ENCODE measurements at regions not wholly inside any gene's neighbourhood (a gene's known extent, or its start where the extent isn't known, plus 50 kb on each side); places are given as distances from the start of the nearest gene placed in this dataset.

DNA sequence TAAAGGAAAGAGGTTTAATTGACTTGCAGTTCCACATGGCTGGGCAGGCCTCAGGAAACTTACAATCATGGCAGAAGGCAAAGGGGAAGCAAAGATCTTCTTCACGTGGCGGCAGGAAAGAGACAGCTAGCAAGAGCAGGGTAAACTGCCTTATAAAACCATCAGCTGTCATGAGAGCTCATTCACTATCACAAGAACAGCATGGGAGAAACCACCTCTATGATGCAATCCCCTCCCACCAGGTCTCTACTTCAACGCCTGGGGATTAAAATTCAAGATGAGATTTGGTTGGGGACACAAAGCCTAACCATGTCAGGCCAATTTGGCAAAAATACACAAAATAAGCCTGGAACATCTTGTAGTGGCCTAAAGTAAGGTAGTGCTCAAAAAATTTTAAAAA lies 152.6 kb downstream of the COL6A3 start:
- ATAC-seq (no peak), DNase-seq (ENCODE audit: low spot score in 2 of 2) (no peak)
- H3K36me3 Mint-ChIP-seq, result no peaks in the 10 kb centered on the region
- H3K27ac Mint-ChIP-seq, result no peak overlapping the region
- H3K9me3 Mint-ChIP-seq, result no peaks in the 10 kb centered on the region

DNA sequence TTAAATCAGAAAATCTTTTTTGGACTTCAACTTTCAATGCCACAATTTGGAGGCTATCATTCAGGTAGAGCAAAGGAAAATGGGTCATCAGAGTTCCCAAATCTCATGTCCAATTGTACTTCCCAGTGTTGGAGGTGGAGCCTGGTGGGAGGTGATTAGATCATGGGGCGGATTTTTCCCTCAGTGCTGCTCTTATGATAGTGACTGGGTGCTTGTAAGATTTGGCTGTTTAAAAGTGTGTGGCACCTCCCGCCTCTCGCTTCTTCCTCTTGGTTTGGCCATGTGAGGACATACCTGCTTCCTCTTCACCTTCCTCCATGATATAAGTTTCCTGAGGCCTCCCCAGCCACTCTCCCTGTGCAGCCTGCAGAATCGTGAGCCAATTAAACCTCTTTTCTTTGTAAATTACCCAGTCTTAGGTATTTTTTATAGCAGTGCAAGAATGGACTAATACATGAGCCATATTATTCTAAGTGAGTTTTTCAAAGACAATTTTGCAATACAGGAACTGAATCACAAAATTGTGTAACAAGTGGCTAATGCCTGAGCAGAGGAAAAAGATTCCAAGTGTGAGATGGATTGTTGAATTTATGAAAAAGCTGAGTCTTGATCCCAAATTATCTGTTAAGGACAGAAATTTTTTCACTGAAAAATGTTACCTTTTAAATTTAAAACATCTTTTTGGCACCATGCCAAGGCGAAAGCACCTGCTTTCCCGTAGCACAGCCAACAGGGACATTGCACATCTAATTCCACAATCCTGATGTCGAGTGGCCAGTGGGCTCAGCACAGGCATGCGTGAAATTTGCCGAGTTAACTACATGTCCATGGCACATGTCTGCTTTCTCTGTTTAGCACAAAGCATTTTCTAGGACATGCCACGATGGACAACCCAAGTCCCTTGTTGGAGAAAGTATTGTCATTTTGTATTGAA lies 150.9 kb downstream of the COL6A3 start:
- H3K9me3 Mint-ChIP-seq, result no peaks in the 10 kb centered on the region
- H3K27ac Mint-ChIP-seq, result no peak overlapping the region
- no peaks in the 10 kb centered on the region for H3K36me3 Mint-ChIP-seq
- DNase-seq (ENCODE audit: low spot score in 2 of 2) (no peak), ATAC-seq (no peak)

DNA sequence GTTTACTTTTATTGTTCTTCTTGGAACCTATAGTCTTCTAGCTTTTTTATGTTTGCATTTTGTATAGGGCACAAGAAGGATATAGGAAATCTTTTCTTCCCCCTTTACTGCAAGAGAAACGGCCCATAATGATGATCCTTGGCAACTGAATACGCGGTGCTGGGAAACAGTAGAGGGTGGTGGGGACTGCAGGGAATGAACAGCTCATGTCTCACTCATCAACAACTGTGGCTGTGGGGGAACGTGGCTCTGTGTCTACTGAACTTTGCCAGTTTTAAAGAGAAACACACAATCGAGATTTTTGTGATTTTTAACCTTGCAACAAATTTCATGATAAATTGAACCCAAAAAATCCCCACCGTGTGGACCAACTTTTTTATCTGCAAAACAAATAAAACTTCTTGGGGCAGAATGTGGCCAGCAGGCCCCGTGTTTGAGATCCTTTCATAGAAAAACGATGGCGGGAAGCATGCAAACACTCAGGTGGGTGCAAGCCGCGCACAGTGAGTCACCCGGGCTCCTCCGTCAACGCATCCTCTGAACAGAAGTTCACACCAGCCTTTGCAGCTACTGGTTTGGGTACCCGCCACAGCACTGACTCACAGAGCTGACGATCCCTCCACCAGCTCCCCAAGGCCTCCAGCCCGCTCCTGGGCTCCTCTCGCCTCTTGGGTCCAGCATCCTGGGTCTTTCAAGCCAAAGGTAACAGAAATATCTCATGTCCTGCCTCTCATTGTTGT lies 149.3 kb downstream of the COL6A3 start:
- no peaks in the 10 kb centered on the region for H3K9me3 Mint-ChIP-seq
- H3K27ac Mint-ChIP-seq, result no peak overlapping the region
- ATAC-seq, result no peak
- no peak for DNase-seq (ENCODE audit: low spot score in 2 of 2)
- H3K36me3 Mint-ChIP-seq, result no peaks in the 10 kb centered on the region

DNA sequence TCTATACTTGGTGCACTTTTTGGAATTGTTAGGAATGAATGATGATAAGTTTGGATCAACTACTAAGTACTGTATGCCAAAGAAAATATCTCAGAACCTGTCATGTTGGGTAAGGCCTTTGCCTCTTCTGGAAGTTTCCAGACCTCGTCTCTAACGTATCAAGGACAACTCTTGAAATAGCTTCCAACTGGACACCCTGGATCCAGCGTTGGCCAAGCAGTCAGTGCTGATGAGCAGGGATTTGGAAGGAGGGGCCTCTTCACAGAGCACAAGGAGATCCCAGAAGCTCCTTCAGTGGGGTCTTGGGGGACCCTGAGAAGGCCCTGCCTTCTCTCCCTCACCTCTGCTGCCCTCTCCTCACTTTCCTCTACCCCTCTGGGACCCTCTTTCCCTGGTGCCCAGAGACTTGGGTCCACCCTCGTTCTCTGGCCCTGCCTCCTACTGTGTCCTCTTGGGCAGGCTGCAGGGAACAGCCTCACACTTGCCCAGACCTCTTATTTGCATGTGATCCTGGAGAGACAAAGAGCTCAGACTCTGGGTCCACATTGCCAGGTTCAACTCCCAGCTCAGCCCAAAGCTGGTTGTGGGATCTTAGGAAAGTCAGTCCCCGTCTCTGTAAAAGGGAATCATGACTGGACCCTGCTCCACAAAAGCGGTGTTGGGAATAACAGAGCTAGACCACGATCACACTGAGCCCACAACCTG lies 145.8 kb downstream of the COL6A3 start:
- H3K9me3 Mint-ChIP-seq, result no peaks in the 10 kb centered on the region
- DNase-seq (ENCODE audit: low spot score in 2 of 2), result no peak
- no peaks in the 10 kb centered on the region for H3K36me3 Mint-ChIP-seq
- H3K27ac Mint-ChIP-seq, result no peak overlapping the region
- no peak for ATAC-seq

DNA sequence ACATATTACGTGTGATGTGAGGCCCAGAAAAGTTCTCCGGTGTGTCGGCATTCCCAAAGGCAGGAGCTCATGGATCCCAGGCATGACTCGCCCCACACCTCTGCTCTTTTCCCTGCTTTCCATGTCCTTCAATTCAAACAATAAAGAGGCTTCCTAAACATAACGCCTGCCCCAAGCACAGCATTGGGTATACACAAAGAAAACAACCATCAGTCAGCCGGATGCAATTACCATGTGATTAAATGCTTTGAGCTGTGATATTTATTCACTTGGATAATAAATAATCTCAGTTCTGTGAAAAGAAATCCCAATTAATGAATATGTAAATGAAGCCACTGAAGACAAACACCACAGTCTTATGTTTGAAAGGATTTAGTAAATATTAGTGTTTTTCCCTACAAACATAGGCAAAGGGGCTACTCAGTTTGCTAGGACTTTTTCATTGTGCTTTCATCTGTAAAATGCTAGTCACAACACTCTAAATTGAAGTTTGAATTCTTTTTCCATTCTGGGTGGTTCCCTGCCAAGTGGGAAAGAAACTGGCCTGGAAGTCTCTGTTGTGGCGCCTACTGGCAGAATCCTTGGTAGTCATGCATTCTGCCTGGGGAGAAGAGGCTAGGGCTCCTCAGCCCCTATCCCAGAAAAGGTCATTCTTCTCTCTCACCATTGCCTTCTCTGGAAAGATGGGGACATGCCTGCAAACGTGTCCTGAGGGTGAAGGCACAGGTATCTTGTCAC lies 144.7 kb downstream of the COL6A3 start:
- Mint-ChIP-seq H3K9me3 (no peaks in the 10 kb centered on the region), H3K27ac (no peak overlapping the region), H3K36me3 (no peaks in the 10 kb centered on the region)
- no peak for ATAC-seq
- DNase-seq (ENCODE audit: low spot score in 2 of 2), result no peak

DNA sequence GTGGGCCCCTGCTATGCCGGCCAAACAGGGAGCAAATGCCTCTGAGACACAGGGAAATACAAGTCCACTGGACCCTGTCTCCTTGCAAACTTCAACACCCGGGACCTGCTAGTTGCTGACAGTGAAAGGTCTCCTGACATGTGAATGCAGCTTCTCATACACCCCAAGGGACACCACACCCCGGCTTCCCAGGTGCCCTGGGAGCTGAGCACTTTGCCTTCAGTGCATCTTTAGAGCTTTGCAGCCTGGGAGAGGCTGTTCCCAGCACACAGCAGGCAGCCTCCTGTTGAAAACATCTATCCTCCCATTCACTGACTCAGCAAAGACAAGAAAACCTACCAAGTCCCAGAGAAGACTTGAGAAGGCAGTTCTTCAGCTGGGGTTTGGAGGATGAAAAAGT lies 143.4 kb downstream of the COL6A3 start:
- H3K9me3 Mint-ChIP-seq, result no peaks in the 10 kb centered on the region
- ATAC-seq (no peak), DNase-seq (ENCODE audit: low spot score in 2 of 2) (no peak)
- H3K36me3 Mint-ChIP-seq, result no peaks in the 10 kb centered on the region
- H3K27ac Mint-ChIP-seq, result no peak overlapping the region

DNA sequence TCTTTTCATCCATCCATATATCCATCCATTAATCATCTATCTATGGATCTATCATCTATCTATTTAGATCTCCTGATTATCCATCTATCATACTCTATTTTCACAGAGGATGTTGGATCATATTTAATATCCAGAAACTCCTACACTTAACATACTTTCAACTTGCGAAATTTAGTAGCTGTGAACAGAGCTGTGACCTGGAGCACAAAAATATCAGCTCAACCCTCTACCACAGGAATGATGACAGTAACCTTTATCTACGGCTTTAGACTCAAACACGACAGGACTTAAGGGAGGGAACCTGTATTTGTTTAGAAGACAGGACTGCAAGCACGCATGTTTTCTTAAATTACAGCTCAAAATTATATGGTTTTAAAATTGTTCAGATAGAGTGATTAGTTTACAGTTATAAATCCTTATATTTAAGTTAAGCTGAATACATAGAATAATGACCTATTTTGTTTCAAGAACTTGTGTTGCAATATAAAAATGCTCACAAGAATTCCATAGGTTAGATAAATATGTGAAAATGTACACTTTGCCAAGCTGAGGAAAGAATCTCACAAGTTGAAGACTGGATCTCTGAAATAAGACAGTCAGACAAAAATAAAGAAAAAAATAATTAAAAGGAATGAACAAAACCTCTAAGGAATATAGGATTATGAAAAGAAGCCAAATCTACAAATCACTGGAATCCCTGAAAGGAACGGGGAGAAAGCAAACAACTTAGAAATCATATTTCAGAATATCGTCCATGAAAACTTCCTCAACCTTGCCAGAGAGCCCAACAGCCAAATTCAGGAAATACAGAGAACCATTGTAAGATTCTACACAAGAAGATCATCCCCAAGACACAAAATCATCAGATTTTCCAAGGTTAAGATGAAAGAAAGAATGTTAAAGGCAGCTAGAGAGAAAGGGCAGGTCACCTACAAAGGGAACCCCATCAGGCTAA lies 142.0 kb downstream of the COL6A3 start:
- no peak for ATAC-seq
- Mint-ChIP-seq H3K9me3 (no peaks in the 10 kb centered on the region), H3K36me3 (no peaks in the 10 kb centered on the region), H3K27ac (no peak overlapping the region)
- DNase-seq (ENCODE audit: low spot score in 2 of 2), result no peak
